Inflammatory macrophage treated with lipopolysaccharide for 4 hours (primary cell): ENCODE measurements at regions not wholly inside any gene's neighbourhood (a gene's known extent, or its start where the extent isn't known, plus 50 kb on each side); places are given as distances from the start of the nearest gene placed in this dataset.
"Not testable (repeated sequence)": the region's sequence is repeated elsewhere in the genome, so short reads cannot be mapped to it uniquely, and the experiment has no call there.

ENCODE experiments used
- DNase-seq: peaks from one replicate; pipeline ENCODE4 v3.0.0-alpha.2; 2020

DNA sequence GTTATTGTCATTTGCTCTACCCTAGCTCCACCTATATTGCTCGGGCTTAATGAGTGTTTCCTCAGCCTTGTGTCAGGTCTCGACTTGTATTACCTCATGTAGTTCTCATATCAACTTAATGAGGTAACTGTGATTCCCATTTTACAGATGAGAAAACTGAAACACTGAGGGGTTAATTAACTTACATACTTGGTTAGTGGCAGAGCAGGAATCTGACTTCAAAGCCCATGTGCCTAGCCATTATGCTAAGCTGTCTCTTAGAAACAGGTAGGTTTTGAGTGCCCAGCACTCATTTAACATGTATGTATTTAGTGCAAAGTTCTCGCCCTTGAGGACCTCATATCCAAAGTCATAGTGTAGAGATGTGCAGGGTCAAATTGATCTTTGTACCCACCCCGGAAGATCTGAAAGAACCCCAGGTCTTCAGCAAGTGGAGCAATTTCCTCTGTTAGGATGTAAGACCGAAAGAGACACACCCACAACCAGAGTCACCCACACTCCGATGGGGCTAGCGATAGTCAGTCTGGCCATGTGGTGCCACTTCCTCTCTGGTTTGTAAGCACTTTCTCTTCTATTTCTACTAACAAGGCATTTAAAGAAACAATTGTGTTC is 121.0 kb upstream of the SLC39A10 start:
- peak; percentile 94 for DNase-seq

DNA sequence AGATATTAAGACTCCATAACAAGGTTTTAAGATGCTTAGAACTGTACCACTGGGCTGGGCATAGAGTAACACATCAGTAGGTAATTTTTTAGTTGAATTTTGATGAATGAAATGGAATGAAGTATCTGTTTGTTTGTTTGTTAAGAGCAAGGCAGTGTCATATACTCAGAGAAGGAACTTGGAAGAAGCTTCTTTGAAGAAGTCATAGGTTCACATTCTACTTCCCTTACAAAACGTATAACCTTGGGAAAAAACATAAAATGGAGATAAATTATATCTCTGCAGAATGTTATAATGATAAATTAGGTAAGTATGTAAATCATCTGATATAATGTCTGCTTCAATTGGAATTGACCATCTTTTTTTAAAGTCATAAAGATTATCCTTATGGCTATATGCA is 122.1 kb upstream of the SLC39A10 start:
- DNase-seq: peak; percentile 36

DNA sequence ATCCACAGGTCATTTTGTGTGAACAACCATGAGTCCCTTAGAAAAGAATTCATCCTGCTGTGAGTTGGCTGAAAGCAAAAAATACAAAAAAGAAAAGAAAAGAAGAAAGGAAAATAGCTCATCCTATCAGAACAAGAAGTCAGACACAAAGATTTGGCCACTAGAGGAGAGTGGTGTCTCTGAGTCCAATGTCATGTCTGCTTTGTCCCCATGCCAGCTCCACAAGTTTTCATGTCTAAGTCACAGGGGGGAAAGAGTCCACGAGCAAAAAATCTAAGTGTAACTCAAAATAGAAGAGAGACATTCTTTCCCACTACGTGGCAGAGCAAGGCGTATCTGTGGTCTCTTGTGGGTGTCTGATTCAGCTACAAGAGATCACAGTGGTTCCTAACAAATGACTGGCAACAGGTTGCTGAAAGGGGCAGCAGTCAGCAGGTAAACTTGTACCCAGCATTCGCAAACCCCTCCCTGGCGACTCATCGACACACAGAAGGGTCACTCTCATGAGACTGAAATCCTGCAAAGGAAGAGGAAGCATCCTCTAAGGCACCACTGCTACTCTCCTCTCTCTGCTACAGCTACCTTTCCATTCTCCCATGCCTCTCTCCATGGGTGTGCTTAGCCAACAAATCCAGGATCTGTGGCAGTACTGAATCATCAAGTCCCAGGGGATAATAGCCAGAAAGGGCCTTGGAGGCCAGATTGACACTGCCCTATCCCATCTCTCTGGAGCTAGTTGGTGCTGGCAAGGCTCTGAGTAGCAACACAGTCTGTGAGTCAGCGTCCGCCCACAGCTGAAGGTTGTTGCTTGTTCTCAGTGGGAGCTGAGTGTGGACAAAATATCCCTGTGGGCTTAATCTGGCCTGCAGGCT is 123.0 kb upstream of the SLC39A10 start:
- peak; percentile 84 for DNase-seq

DNA sequence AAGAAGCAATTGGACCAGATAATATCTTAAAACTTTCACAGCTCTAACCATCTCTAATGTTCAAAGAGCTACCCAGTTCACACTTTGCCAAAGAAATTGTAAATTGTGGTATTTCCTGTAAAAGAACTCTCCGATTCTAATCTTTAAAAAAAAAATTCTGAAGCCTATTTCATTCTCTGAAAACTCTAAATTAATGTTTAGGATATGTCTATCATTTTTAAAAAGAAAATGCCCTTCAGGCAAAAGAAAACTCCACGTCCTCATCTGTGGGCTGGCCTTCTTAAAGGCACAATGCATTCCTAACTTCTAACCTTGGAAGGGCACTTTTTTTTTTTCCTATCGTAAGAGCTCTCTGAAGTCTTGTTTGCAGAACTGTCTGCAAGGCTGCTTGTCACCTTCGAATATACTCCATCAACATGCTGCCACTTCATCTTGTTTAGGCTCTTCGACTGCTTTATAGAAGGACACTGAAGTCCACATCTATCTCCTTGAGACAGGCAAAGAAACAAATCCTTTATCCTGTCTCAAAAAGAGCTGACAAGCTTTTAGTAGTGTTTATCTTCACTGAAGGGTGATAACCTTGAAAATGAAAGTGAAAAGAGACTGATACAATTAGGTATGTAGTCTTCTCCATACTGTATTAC is 124.3 kb upstream of the SLC39A10 start:
- DNase-seq: peak; percentile 37

DNA sequence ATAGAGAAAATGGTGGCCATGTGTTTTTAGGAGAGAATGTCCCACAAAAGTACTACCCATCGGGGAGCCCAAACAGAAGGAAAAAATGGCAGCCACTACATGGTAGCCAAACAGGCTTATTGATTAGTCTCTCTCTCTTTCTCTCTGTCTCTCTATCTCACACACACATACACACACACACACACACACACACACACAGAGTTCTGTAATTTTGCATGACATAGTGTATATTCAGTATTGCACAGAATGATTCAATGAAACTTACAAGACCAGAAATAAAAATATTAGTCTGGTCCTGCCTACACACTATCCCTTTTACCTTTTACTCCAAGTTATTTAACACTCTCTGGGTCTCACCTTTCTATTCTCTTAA is 124.8 kb upstream of the SLC39A10 start:
- DNase-seq: peak; percentile 22

DNA sequence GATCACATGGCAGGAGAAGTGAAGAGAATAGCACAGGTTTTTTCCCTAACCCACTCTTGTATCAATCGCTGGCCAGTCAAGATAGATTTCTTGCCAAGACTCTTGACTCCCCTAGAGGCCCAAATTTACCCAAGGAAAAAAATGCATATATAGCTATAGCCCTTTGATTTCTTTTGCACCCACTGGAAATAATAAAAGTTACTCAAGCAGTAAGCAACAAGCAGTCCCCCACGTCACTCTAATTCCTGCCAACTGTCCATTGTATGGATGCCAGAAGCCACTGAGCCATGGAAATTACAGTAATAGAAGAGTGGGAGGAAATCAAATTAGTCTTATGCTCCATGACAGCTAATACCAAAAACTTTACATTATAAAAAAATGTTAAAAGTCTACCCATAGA is 125.3 kb upstream of the SLC39A10 start:
- DNase-seq: no peak

DNA sequence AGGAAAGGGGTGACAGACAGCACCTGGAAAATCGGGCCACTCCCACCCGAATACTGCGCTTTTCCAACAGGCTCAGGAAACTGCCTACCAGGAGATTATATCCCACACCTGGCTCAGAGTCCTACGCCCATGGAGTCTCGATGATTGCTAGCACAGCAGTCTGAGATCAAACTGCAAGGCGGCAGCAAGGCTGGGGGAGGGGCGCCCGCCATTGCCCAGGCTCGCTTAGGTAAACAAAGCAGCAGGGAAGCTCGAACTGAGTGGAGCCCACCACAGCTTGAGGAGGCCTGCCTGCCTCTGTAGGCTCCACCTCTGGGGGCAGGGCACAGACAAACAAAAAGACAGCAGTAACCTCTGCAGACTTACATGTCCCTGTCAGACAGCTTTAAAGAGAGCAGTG is 133.8 kb upstream of the SLC39A10 start:
- DNase-seq: not testable (repeated sequence)

DNA sequence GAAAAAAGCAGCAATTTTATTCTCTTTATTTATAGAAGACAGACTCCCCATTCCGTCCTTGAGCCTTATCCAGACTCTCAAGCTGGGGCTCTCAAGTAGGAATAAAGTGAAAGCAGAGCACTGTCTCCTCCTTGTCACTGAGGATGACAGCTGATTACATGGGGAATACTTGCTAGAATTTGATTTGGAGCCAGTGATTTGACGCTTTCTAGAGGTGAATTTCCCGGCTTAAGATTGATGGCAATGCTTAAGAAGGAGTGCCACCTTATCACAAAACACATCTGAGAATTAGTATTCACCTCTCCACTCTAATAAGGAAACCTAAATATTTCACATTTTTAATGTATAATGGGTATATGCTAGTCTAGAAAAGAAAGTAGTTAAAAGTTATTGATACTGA is 135.4 kb upstream of the SLC39A10 start:
- DNase-seq: no peak

DNA sequence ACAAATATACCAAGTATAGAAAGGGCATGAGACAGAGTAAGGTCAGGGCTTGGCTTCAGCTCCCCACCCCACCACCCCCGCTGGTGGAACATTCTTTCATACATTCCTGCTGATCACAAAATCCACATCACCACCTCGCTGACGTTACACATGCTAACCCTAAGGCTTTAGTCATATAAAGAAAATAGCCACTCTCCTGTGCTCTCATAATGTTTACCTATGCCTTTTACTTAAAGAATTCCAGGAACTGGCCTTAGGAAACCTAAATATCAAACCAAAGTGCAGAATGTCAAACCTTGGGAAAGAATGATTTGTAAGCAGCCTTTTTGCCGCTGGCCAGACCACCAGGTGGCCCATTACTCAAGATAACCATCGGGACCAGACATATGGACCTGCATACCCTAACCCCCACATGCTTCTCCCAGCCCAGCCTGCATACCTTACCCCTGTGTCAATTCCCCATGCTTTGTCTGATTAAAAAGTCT is 136.3 kb upstream of the SLC39A10 start:
- DNase-seq: no peak

DNA sequence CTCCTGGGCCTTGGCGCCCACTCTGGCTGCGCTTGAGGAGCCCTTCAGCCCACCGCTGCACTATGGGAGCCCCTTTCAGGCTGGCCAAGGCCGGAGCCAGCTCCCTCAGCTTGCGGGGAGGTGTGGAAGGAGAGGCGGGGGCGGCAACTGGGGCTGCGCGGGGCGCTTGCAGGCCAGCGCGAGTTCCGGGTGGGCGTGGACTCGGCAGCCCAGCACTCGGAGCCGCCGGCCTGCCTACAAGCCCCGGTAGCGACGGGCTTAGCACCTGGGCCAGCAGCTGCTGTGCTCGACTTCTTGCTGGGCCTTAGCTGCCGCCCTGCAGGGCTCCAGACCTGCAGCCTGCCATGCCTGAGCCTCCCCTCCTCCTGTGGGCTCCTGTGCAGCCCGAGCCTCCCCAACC is 141.5 kb upstream of the SLC39A10 start:
- DNase-seq: no peak

DNA sequence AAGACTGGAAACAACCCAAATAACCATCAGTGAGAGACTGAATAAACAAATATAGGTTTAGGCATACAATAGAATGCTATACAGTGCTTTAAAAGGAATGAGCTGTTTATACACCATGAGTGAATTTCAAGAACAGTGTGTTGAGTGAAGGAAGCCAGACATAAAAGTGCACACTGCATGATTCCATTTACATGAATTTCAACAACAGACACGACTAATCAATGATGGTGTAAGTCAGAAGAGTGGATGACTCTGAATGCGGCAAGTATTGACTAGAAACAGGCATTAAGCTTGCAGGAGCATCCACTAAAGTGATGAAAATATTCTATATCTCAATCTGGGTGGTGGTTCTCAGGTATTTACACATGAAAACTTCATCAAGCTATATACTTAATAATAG is 142.7 kb upstream of the SLC39A10 start:
- peak; percentile 9 for DNase-seq

DNA sequence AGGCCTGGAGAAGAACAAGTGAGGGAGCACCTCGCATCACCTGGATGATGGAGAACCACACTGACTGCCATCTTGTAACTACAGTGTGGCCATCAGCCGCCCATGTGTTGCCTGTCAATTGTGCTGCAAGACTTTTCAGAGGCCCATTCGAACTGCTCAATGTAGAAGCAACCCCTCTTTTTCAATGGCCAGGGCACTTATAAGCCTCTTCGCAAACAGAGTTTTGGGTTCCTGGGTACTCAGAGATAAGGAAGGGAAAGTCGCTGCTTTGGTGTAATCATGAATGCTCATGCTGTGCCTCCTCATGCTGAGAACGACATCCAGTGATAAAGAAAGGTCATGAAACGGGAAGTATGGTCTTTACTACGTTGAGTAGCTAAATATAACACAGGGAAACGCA is 143.9 kb upstream of the SLC39A10 start:
- peak; percentile 71 for DNase-seq

DNA sequence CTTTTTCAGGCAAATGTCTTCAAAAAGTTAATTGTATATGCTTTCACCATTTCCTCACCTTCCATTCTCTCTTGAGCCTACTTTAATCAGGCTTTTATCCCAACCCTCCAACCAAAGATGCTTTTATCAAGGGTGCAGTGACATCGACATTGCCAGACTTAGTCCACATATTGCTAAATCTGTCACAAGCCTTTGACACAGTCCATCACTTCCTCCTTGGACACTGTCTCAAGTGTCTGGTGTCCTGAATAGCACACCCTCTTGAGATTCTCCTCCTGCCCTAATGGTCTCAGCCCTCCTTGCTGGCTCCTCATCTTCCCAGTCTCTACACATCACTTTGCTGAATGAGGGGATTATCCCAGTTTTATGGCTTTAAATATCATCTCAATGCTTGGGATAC is 147.5 kb upstream of the SLC39A10 start:
- DNase-seq: peak; percentile 90

DNA sequence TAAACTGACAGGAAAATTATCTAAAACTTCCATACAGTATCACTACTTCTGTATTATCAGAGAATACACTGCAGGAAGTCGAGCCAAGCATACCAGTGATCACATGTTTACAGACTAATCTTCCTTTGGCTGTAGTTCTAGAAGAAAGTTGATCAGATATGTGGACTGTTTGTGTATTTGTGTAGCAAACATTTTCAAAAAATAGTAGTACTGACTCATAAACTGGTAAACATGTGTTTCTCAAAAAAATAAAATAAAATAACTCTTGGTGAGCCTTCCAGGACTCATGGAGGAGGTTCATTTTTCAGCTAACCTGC is 148.9 kb upstream of the SLC39A10 start:
- no peak for DNase-seq

DNA sequence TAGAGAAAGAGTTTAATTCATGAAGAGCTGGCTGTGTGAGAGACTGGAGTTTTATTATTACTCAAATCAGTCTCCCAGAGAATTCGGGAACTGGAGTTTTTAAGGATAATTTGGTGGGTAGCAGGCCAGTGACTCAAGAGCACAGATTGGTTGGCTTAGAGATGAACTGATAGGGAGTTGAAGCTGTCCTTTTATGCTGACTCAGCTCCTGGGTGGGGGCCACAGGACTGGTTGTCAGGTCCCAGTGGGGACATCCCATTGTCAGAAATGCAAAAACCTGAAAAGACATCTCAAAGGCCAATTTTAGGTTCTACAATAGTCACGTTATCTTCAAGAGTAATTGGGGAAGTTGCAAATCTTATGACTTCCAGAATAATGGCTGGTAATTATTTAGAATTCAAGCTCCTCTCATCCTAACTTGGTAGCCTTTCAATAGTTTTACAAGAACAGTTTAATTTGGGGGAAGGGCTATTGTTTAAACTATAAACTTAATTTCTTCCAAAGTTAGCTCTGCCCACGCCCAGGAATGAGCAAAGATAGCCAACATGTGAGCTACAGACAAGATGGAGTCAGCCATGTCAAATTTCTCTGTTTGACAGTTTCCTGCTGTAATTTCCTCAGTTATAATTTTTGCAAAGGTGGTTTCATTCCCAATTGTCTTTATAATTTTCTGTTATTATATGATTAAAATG is 149.4 kb upstream of the SLC39A10 start:
- no peak for DNase-seq

DNA sequence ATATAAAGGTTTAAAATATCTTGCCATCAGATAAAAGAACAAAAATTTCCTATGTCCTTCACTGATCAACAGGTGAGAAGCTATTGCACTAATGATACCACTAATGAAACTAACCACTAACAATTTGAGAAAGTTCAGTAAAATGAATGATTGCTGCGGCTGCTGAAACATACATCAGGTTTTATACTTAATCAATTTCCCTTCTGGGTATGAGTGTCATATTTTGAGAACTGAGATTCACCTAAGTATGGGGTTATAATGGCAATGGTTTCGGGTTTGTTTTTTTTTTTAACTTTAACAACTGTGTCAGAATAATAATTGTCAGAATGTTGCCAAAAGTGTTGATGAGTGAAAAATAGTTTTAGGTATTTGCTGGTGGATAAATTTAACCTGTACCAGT is 151.3 kb upstream of the SLC39A10 start:
- no peak for DNase-seq

DNA sequence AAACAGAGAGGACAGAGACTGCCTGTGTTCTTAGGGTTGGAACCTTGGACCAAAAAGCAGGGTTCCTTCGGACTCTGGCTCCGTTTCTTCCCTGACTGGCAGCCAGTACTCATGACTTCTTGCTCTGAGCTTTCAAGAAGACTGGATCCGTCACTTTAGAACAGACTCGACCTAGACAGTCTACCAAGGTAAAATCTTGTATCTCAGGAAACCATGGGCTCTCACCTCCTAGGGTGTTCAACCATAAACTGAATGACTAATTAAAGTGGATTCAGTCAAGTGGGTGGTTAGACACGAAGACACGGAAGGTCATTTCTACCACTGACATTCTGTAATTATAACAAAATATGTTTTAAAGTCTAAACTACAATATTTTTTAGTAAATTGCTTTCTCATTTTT is 153.8 kb upstream of the SLC39A10 start:
- DNase-seq: no peak

DNA sequence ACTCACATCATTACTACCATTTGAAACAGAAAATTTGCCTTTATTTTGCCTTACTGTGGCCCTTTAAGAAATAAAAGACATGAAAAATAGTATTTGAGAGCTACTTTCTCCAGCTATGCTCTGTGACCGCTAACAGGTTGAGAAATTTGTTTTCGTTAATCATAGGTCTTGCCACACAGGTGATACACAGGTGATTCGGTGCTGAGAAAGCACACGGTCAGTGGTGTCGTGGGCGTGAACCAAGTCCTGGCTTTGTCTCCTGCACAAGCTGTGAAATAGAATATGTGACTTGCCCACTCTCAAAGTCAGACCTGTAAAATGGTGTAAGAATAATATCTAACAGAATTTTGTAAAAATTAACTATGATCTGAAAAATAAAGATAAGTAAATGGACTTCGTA is 155.3 kb upstream of the SLC39A10 start:
- DNase-seq: no peak

DNA sequence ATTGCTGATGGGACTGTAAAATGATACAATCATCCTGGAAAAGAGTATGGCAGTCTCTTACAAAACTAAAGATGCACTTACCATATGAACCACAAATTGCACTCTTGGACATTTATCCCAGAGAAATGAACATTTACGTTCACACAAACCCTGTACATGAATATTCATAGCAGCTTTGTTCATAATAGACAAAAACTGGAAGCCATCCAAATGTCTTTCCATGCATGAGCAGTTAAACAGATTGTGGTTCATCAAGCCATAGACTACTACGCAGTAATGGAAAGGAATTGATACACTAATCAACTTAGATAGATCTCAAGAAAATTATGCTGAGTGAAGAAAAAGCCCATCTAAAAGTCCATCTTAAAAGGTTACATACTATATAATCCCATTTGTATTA is 156.1 kb upstream of the SLC39A10 start:
- no peak for DNase-seq

DNA sequence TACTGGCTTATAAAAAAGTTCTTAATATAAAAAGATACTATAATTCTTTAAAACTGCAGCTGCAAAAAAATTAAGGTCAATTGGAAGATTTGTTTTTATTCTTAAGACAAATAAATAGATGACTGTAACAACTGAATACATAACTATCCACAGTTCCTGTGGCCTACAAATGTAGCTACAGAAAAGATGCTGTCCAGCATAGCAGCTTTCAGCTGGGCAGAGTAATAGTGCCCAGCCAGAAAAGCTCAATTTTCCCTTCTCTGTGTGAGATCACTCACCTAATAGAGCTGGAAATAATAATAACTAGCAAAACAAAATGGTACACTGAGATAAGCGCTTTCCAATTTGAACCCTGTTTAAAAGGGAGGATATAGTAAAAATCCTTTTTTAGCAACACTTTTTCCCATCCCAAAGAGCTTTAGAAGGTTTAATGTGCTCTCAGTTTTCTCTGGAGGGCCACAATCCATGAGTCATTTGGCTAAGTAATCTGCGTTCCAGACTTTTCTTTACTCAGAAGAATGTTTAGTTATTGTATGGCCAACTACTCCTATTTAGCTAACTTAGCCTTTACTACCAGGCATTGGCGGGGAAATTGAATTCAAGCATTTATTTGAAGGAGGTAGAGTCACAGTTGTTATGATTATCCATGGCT is 158.1 kb upstream of the SLC39A10 start:
- DNase-seq: no peak

DNA sequence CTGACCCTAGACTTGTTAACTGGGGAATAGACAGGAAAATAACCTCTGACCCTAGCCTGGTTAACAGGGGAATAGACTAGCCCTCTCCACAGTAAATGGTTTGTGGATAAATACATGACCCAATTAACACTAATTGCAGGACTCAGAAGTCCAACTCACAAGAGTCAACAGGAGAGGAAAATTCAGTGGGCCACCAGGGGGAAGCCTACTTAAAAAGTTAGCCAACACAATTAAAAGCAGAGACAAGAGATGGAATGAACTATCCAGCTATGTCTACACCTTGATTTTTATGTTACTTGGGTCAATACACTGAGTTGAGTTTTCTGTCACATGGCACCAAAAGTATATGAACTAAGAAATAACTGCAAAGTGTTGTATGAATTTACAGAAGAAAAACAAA is 158.8 kb upstream of the SLC39A10 start:
- peak; percentile 66 for DNase-seq

DNA sequence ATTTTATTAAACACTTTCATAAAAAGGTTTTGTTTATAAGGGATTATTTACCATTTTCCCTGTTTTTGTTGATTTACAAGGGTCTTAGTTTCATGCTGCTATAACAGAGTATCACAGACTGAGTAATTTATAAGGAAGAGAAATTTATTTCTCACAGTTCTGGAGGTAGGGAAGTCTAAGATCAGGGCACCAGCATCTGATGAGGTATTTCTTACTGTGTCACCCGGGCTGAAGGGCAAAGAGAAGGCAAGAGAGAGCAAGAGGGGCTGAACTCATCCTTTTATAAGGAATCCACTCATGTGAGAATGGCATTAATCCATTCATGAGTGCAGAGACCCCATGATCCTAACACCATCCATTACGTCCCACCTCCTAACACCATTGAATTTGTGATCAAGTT is 160.0 kb upstream of the SLC39A10 start:
- DNase-seq: no peak

DNA sequence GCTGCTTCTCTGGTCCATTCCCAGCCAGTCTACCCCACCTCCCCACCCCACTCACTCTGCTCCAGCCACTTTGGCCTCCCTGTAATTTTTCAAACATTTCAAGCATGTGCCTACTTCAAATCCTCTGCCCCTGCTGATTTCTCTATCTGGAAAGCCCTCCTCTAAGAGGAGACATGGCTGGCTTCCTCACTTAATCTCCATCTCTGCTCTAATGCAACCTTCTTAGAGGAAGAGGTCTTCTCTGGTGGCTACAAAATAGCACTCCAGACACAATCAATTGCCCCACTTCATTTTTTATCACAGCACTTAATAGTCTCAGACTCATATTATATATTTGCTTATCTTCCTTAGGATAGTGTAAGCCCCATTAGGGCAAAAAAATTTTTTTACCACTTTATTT is 161.1 kb upstream of the SLC39A10 start:
- no peak for DNase-seq
